HG03196 (cell line): ENCODE measurements at regions not wholly inside any gene's neighbourhood (a gene's known extent, or its start where the extent isn't known, plus 50 kb on each side); places are given as distances from the start of the nearest gene placed in this dataset.
"Not testable (repeated sequence)": the region's sequence is repeated elsewhere in the genome, so short reads cannot be mapped to it uniquely, and the experiment has no call there.

Experiments used
- ATAC-seq: cut with Tn5 transposase; IDR thresholded peaks from one replicate; pipeline ENCODE4 v1.9.1; 2021; ENCODE audit not compliant: unreplicated experiment

DNA sequence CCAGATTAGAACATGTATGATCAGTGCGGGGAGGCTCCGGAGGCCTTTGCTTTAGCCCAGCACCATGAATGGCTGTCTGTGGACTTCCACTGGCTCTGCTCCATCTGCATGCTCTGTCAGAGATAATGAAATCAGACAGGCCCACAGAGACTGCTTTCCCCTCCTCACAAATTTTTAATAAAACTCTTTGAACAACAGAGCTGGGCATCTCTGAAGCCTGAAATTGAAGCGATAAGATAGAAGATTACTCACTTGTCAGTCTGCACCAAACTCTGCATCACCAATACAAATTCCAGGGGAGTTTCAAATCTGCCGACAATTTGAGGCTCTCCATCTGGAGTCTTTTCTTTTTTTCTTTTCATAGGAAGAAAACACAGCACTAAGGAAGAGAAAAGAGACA is 110.0 kb downstream of the DYRK2 start:
- no peak for ATAC-seq

DNA sequence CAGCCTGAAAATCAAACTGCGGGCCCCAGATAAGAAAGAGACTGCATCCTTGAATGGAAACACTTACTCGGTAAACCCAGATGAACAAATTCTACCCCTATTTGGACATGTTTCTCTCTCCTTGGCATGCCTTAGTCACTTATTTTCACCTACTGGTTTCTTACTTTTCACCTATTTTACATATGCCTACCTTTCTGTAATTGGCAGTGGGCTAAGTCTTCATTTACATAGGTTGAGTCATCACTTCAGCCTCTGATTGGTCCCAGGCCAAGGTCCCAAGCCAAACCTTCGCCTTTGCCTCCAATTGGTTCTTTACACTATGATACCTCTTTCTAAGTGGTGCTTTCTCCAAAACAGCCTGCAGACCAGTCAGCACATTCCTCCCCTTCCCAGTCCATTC is 111.3 kb downstream of the DYRK2 start:
- no peak for ATAC-seq

DNA sequence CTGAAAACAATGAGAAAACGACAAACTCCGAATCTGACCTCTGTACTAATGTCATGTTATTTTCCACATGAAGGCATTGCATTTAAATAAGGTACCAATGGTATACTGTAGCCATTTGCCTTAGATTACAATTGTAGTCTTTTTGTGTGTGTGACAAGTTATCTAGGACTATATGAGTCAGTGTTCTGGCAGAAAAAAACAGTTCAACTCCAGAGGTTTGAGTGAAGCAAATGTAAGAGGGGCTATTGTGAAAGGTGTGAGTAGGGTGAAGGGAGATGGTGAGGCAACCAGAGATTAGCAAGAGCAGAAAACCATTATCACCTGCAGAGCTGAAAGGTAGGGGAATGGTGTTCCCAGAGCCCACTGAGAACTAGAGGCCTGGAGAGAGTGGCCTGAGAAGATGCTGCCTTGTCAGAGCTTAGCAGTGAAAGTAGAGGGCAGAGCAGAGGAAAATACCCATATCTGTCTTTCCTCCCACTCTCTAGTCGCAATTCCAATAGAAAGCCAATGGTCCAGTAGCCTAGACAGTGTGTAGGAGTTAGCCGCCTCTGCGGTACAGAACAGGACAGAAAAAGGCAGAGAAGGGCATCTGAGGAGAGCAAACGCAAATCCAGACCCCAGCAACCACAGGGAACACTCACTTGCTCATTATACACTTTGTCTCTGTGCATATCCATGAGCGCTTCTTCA is 112.2 kb downstream of the DYRK2 start:
- ATAC-seq = no peak

- ATAC-seq = no peak
Observed at GRCh38 chr12:67761566-67761965, 113.0 kb downstream of the DYRK2 start.

- ATAC-seq = no peak
Observed at GRCh38 chr12:67764055-67764454, 115.5 kb downstream of the DYRK2 start.

DNA sequence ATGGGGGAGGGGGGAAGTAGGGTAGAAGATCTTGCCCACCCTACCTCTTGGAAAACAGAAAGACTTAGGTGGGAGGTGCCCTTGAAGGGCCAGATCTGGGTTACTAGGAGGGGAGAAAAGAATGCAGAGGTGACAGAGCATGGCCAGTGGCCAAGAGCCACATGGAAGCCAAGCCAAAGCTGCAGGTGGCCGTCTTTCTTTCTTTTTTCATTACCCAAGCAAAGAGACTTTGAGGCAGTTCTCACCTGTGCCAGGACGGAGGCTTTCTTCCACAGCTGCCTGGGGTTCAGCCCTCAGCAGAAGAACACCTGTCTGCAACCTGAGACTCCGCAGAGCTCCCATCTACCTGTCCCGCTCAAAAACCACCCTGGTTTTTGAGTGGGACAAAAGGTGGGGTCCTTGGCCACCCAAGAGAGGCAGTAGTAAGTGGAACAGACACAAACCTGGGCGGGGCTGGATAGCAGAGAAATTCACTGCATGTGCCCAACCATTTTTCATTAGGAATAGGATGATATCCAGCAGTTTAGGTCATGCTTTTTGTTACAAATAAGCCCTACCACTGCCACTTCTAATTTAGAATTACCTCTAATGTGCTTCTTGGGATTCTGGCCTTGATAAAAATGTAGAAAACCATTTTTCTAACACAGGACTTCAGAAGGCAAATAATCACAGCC is 116.5 kb downstream of the DYRK2 start:
- no peak for ATAC-seq

GRCh38 chr12:67765776-67766766 is 117.5 kb downstream of the DYRK2 start:
- no peak for ATAC-seq

DNA sequence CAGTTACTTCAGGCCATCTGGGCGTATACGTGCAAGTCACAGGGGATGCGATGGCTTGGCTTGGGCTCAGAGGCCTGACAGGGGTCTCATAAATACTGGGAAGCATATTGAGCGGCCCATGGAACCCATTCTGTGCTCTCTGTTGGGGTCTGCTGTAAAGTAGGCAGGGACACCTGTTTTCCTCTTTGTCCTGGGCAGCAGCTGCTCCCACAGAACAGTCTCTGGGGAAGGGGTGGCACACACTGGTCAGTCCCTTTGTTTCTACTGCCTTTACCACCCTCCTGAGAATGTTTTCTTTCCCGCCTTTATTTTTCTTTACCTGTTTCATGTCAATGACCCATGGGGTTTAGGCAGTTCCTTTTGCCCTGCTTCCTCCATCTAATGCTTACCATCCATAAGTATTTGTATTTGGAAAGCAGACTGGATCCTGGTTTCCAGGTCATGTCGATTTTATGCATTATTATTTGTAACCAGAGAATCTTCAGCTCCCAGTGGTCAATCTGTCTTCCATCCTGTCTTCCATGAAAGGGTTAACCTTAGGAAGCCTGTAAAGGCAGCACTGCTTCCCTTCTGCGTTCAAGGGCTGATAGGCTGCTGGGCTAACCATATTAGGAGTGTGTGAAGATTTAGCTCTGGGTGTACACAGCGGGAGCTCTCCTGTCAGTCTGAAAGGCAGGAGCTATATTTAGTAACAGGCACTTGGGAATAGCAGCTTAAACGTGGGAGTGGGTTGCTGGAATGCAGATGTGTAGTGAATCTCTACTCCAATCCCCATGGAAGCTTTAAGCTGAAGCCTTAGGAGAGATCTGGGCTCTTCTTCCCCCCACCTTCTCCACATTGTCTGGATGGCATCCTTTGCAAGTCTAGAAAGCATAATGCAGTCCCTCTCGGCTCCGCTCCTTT is 124.0 kb downstream of the DYRK2 start:
- ATAC-seq = no peak

GRCh38 chr12:67773896-67774295 is 125.4 kb downstream of the DYRK2 start:
- ATAC-seq = no peak

GRCh38 chr12:67774983-67775587 is 126.5 kb downstream of the DYRK2 start:
- no peak for ATAC-seq

DNA sequence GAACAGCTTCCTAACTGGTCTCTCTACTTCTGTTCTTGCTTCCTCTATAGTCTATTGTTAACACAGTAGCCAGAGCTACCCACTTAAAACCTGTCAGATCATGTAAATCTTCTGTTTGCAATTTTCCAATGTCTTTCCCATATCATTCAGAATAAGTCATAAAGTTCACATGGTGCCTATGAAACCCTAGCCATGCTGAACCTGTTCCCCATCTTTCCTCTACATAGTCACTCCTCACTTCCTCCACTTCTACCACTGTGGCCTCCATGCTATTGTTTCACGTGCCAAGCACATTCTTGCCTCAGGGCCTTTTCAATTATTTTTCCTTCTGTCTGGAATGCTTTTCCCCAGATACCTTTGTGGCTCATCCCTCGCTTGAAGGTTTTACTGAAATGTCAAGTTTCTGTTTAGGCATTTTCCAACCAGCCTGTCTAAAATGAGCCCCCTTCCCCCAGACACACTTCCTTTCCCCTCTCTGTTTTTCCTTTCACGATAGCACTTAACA is 132.1 kb downstream of the DYRK2 start:
- no peak for ATAC-seq

- ATAC-seq = no peak
Observed at GRCh38 chr12:67782573-67782972, 134.0 kb downstream of the DYRK2 start.

DNA sequence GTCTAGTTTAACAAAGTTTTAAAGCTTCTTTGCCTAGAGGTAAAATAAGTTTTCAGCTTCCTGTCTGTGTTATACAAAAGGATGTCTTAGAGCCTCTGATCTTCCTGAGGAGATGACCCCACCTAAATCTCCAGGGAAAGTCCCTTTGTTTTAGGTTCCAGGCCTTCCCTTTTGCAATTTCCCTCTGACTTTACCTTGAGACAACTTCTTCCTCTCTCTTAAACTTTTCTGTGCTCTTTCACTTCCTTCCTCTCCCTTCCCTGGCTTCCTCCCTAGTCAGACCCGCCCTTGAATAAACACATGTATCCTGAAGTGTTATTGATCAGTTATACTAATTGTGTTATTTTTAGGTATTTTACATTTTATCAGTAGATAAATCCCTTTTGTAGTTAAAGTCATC is 134.8 kb downstream of the DYRK2 start:
- ATAC-seq = no peak

DNA sequence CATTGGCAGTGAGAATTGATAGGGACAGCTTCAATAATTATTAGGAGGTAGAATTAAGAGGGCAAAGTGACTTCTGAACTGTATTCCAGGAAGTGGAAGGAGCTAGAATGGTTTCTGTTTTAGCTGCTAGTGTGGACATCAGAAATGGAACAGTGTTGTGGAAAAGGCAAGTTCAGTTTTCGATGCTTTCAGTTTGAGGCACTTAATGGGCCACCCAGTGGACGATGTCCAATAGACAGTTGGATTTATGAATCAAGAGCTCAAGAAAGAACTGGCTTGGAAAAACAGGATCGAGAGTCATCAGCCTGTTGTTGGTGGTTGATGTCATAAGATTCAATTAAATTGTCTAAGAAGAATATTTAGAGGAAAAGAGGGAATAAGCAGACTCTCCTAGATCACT is 136.3 kb downstream of the DYRK2 start:
- ATAC-seq = no peak

GRCh38 chr12:67786086-67786485 is 137.5 kb downstream of the DYRK2 start:
- ATAC-seq = no peak

DNA sequence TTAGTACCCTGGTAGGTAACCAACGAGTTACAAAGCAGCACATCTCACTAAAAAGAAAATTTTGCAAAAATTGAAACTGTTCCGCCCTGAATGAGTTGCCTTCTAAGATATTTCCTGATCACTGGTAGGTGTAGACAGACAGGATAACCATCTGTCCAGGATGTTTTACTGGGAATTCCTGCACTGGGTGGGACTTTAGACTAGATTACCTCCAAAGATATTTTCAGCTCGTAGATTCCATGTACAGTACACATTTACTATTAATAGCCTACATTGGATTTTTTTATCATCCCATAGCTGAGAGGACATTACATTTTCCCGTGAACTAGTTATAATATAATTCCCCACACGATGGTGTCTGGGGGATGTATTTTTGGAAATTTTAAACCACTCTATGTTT is 139.6 kb downstream of the DYRK2 start:
- ATAC-seq = no peak

DNA sequence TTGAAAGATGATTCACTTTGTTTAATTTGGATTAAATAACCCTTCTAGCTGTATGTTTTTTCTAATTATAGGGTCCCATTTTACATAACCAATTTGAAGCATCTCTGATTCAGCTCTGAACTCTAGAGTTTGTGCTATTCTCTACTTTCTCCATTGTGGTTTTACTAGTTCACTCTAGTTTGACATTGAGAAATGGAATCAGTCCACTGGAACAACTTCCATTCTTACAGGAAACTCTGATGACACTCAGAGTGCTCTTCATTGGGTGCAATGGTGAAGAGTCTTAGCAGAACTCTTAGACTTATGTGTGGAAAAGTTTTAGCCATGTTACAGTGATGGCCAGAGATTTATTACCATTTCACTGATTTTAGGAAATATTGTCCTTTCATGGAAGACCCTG is 140.7 kb downstream of the DYRK2 start:
- no peak for ATAC-seq

GRCh38 chr12:67790660-67791059 is 142.1 kb downstream of the DYRK2 start:
- no peak for ATAC-seq

GRCh38 chr12:67791362-67791761 is 142.8 kb downstream of the DYRK2 start:
- not testable (repeated sequence) for ATAC-seq

DNA sequence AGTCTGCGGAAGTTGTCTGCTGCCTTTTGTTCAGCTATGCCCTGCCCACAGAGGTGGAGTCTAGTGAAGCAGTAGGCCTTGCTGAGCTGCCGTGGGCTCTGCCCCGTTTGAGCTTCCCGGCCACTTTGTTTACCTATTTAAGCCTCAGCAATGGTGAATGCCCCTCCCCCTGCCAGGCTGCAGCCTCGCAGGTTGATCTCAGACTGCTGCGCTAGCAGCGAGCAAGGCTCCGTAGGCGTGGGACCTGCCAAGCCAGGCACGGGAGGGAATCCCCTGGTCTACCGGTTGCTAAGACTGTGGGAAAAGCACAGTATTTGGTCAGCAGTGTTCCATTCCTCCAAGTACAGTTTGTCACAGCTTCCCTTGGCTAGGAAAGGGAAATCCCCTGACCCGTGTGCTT is 143.6 kb downstream of the DYRK2 start:
- ATAC-seq = no peak
